GM19324 (cell line): ENCODE measurements at regions not wholly inside any gene's neighbourhood (a gene's known extent, or its start where the extent isn't known, plus 50 kb on each side); places are given as distances from the start of the nearest gene placed in this dataset.

Source experiments
- ATAC-seq: cut with Tn5 transposase; IDR thresholded peaks from one replicate; pipeline ENCODE4 v1.9.1; 2021; ENCODE audit warnings: mild to moderate bottlenecking, moderate library complexity; ENCODE audit not compliant: unreplicated experiment, low FRiP score

DNA sequence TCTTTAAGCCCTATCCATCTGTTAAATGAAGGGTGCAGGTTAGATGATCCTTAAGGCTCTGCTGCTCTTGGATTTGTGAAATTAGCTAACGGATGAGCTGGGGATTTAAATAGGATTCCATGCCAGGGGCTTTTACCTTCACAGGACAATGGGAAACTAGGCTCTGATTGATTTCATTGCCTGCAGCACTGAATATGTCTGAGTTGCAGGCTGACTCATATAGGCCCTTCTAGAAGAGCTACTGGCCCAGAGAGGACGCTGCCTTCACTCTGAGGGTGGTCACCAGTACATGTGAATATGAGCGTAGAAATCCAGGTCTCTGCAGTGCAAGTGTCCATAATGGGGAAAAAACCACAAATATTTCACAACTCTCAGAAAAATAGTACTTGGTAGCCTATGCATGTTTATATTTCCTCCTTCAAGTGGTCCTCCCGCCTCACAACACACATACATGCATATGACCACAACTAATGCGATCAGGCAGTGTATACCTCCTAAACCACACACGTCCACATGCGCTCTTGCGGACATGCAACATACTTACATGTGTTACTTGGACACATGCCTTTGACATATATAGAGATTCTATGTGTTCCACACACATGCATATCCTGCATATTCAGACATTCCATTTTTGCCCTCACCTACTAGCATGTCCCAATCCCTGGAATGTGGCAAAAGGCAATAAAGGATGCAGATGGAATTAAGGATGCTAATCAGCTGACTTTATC is 233.8 kb upstream of the JUN start:
- no peak for ATAC-seq

DNA sequence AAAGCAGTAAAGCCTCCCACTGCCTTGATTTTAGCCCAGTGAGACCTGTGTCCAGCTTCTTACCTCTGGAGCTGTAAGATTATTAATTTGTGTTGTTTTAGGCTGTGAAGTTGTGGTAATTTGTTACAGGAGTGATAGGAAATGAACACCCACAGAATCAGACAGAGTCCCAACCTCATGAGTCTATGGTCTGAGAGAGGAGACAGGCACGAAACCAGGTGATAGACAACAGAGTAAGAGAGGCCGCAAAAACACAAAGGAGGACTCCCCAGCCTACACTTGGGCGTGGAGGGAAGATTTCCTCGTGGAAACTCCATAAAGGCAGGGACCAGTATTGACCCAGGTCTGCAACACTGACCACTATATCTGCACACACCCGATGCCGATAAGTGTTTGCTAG is 234.6 kb upstream of the JUN start:
- ATAC-seq: no peak

DNA sequence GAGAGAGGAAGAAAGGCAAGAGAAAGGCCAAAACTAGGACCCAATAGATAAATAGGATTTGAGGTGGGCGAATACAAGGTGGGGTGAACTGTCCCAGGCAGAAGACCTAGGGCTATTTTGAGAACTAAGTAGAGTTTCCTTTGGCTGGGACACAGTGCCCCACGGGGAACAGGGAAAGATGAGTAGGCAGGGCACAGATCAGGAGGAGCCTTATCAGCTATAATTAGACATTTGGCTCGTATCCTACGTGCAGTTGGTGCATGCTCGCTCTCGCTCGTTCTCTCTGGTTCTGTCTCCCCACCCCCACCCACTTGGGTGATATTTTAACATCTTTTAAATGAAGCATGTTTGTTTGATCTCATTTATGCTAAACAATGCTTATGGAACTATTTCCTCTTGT is 235.0 kb upstream of the JUN start:
- no peak for ATAC-seq

DNA sequence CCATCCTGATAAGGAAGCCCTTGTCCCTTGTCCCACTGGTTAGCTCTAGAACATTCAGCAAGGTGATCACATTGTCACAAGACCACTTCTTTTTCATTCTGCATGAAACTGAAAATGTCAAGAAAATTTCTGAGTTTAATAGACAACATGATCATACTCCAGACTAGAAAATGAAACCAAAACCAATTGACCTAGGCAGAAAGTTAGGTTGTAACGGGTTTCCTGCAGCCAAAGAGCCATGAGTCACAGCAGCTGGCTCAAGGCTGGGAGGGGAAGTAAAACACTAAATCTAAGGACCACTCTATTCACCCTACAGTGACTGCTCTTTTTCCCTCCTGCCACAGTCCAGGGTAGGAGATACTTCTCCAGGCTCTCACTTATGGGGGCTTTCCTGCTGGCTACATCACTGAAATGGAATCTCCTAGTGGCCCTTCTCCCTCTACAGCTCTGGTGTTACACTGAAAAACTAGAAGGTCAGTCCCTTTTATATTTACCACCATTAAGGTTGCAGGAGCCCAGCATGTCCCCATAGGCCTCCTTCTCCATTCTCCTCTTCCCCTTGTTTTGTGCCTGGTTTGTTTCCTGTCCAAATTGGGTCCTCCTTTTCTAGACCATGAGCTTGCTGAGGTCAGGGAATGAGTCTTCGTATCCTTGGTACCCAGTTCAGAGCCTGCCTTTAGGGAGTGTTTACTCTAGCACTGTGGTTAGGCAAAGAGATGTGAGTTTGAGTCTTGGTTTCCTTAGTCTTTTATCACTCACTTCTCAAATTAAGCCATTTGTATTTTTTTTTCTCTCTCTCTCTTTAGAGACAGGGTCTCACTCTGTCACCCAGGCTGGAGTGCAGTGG is 236.5 kb upstream of the JUN start:
- peak; percentile 81 for ATAC-seq

DNA sequence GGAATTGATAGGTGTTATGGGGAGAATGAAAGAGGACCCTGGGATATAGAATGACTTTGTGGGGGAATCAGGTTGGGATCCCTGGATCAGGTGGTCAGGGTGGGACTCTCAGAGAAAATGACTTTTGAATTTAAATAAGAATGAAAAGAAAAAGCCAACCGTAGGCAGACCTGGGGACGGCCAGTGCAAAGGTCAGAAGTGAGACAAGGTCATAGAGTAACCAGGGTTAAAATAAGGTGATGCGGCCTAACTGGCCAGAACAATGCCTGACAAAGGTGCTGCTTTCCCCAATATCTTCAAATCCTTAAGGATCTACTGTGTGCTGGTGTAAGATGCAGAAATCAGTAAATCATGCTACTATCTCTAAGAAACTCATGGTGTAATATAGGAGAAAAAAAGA is 238.4 kb upstream of the JUN start:
- ATAC-seq: no peak

DNA sequence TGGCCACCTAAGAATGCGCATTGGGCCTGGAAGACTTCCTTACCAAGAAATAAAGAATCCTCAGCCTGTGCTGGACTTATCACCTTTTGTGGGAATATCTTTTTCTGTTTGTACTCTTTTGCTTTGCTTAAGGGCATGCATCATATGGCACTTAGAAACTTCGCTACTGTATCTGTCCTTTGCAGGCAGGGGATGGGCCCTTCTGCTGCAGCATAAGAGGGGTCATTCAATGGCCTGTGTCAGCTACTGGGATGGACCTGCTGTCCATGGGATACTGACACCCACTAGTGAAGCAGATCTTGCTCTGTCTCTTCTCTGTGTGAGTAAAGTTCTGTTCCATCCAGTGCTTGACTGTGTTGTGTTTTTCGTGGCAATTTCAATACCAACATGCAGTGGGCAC is 239.0 kb upstream of the JUN start:
- no peak for ATAC-seq

DNA sequence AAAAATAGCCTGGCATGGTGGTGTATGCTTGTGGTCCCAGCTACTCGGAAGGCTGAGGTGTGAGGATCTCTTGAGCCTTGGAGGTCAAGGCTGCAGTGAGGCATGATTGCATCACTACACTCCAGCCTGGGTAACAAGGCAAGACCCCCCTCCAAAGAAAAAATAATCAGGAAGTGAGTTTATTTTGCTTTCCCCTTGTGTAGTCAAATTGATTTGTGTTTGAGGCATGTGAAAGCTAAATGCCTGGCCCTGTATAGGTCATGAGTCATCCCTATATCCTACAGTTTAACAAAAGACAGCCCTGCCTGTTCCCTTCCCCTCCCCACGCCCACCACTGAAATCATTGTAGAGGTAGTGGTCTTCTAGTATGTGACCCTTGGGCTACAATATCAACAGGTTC is 241.4 kb upstream of the JUN start:
- no peak for ATAC-seq

DNA sequence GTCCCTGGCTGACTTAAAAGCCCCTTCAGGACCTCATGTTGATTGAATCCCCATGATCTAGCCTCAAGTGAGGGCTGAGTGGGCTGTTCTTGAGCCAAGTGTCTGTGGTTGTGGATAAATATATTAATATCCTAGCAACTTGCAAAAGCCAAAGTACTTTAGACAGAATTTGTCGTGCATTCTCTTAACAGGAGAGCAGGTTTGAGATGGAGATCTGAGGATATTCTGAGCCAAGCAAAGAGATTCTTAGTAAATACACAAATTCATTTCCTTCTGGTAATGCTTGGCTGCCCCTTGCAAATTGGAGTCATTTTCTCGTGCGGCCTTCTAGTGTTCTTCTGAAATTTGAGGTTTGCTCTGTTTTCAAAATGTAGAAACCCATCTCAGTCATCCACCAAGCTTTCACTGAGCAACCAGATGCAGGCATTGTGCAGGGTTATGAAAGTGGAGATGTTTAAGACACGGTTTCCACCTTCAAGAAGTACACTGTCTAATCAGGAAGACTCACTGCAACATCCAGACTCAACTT is 242.1 kb upstream of the JUN start:
- ATAC-seq: peak; percentile 86

DNA sequence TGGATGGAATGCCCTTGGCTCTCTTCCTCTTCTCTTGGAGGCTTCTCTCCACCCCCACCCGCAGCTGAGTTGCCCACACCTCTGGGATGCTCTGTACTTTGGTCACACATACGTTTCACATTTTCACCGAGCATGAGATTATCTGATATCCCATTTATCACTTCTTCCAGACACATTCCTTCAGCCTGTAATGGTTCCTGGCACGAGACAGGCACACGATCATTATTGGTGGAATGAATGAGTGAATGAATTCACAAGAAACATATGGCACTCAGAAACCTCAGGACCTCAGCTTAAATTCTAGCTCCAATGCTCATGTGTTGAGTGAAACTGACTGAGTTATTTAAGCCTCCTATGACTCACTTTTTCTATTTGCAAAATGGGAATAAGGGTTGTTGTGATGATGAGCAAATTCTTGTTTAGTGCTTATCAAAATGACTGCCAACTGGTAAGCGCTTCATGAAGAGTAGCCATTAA is 242.7 kb upstream of the JUN start:
- peak; percentile 3 for ATAC-seq

DNA sequence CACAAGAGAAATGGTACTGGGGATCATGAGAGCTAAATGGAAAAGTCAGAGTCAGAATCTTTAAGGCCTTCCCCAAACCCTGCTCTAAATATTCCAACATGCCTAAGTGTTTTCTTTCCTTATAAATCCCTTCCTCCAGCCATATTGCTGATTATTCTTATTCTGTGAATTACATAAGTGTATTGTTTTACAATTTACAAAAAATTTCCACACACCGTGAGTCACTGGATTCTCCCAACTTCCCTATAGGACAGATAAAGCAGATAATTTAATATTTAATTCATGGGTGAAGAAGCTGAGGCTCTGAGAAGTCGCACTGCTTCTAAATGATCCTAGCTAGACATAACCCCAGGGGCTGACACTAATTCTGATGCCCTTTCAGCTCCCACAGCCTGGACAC is 243.3 kb upstream of the JUN start:
- ATAC-seq: no peak

DNA sequence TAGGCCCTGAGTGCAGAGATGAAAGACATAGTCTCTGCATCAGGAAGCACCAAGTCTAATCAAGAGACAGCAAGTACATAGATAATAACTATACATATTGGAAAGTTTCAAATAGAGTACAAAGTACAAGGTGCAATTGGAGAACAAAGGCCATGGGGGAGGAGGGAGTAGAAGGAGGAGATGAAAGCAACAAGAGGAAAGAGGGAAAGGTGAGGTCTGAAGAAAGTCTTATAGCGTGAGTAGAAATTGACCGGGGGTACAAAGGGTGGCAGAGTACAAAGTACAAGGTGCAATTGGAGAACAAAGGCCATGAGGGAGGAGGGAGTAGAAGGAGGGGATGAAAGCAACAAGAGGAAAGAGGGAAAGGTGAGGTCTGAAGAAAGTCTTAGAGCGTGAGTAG is 244.2 kb upstream of the JUN start:
- no peak for ATAC-seq

DNA sequence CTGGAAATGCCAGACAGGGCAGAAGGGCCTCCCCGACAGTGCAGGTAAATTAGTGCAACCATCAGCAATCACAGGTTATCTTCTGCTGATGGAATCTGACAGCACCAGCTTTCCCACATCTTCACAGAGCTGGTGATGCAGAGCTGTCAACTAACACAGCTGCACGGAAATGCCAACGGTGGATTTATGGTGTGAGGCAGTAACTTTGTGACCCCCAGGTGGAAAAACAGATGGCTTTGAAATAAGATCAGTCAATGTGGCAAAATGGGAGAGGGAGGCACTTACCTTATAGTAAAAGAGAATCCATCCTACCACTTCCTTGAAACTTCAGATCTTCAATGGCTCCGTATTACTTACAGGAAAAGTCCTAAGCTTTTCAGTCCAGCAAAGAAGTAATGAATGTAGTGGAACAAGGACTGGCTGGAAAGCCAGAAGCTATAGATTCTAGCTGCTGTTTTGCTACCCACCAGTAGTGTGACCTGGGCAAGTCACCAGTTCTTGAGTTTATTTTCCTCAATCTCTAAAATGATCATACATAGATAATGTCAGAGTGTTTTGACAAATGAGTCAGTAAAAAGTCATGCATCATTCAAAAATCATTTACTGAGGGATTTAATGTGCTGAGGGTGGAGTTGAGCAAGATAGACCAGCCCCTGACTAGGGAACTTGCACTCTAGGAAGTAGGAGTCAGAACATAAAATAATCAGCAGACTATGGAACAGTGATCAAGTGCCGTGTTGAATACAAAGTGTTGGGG is 245.7 kb upstream of the JUN start:
- no peak for ATAC-seq

DNA sequence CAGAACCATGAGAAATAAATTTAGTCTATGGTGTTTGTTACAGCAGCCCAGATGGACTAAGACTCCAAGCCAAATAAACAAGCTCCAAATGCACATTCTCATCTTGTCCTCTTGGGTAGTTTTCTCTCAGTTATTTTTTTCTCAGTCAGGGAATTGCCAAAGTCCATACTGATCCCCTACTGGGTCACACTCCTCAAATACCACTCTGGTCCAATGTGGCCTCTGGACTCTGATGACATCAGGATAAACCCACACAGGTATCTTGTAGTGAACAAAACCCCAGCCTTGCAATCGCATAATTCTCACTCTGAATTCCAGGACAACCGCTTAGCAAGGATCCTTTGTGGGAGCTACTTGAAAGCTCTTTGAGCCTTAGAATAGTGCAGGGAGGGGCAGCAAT is 248.4 kb upstream of the JUN start:
- ATAC-seq: no peak

DNA sequence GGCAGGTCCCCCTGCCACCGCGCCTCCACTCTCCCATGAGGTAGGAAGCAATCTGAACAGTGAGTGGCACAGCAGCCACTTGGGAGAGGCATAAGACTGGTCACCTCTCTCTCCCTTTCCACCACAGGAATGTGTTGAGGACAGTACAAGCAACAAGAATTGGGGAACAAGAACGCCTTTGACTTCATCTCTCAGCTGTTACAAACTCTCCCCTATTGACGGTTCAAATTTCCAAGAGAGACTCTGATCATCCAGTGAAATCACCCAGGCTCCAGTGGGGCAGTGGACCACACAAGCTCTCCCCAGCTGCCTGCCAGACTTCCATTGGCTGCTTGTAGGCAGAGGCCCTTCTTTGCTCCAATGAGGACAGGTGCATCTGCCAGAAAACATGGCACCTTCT is 249.9 kb upstream of the JUN start:
- ATAC-seq: no peak

DNA sequence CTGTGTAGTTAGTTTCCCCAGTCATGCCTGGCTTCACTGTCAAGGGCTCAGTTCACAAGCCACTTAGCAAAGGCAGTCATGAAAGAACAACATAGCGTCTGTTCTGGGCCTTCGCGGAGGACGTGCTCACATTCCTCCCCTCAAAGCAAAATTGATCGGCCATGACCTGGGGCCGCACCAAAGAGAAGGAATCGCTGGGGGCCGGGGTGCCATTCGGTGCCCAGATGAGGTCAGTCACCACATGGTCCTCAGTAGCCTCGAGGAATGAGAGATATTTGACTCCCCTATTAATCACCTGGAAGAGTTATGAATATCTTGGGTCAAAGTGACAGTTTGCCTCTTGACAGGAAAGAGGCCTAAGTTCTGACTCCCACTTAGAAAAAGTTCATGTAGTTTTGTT is 251.1 kb upstream of the JUN start:
- no peak for ATAC-seq

DNA sequence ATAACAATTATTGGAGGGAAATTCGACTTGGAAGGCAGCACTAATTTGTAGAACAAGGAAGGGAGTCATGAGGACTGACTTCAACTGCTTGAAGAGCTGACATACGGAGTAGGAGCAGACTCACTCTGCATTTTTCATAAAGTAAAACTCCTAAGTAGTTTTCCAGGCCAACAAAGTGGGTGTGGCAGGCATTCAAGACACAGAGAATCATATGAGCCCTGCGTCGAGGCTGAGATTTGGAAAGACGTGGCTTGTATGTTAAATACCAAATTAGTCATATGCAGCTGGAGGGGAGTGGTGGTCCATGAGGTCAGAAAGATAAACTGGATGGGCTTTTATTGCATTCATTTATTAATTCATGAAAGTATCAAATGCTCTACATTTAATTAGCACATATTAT is 255.7 kb upstream of the JUN start:
- no peak for ATAC-seq

DNA sequence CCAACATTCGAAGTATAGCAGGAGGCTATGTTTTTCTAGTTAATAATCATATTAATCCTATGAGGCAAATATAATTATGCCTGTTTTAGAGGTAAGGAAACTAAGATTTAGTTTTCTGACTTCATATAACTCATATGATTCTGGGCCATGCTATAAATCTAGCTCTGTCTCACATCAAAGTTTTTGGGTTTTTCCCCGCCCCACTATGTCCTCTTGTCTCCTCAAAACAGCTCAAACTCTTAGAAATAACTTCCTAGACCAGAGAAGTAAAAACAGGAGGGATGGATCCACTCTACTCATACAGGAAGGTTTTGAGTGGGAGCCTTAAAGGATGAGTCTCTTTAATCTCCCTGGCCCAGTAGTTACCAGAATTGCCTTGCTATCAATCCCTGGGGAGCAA is 256.4 kb upstream of the FGGY start:
- ATAC-seq: no peak

DNA sequence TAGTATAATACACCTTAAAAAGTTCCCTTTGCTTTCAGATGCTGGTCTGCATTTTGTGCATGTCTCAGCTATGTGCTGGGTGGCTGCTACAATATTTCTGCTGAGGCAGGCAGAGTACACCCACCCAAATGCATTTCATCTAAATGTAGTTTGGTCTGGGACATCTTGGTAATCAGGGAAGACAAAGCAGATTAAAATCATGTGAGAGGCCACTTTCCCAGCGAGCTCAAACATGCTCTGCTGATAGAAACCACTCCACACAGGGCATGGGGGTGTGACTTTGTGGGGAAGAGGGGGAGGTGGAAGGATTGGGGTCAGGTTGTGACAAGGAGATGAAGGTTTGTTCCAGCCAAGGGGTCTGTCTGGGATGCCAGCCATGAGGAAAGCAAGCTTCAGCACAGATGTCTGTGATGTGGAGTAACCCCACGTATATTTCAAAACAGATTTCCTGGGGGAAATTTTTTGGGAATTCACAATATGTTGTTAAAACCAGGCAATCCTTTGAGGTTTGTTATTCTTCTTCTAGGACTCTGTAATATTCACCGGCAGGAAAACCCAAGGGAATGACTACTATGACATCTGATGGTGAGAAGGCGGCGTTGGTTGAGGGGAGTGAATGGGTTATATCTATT is 255.1 kb upstream of the FGGY start:
- ATAC-seq: no peak

DNA sequence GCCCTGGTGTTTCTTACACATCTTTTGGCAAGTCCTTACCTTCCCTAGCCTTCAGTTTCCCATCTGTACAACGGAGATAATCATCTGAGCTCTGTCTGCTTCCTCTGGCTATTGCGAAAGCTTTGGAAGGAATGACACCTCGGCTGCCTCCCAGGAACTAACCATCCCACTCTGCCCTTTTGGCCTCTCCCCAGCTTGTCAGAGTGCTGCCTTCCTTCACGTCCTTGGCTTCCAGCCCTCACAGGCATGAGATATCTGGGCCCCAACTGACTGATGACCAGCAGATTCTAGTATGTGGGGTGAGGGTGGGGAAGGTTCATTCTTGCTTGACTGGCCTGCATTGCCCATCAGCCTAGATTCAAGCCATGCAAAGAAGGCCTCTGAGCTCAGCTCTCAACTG is 253.1 kb upstream of the FGGY start:
- no peak for ATAC-seq

DNA sequence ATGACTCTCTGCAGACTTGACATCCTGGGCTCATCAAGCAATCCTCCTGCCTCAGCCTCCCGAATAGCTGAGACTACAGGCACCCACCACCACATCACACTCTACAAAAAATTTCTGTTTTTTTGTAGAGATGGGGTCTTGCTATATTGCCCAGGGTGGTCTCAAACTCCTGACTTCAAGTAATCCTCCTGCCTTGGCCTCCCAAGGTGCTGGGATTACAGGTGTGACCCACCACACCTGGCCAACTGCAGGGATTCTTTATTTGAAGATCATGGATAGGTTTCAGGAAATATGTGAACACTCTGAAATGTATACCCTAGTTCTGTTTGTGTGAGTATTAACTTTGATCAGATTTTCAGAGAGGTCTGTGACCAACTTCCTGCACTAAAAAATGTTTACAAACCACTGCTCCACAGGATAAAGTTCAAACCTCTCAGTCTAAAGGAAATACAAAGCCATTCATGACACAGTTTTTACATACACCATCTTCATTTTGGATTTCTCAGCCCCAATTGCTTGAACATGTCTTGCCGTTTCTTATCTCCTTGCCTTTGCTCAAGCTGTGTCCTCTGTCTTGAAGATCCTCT is 252.3 kb upstream of the FGGY start:
- no peak for ATAC-seq
